CD8-positive, alpha-beta memory T cell (primary cell): ENCODE measurements at regions not wholly inside any gene's neighbourhood (a gene's known extent, or its start where the extent isn't known, plus 50 kb on each side); places are given as distances from the start of the nearest gene placed in this dataset.

Source experiments
- CTCF ChIA-PET: fragments of 350-600 bp; sonication (Branson Sonifier 250); formaldehyde crosslinking; loops from one replicate; lab custom pipeline; 2021; ENCODE audit warnings: antibody characterized with exemption; lab: Charles Lee
- POLR2A ChIA-PET: fragments of 350-600 bp; sonication (Branson Sonifier 250); formaldehyde crosslinking; loops from one replicate; lab custom pipeline; 2021; ENCODE audit warnings: antibody characterized with exemption; lab: Charles Lee
- DNase-seq, 5 donors: peaks; one replicate each; pipeline versions ENCODE4 v3.0.0 to v3.0.0-alpha.2; 2020 to 2022; ENCODE audit warnings: mixed read lengths in 1 of 5
- H3K27ac ChIP-seq: one replicate; pipeline ENCODE4 v1.7.0; 2013; ENCODE audit warnings: low read depth, mild to moderate bottlenecking, low read length, moderate library complexity
- H3K27me3 ChIP-seq: 2 replicates; pipeline ENCODE4 v1.7.0; 2013; ENCODE audit warnings: low read length, mild to moderate bottlenecking; ENCODE audit not compliant: insufficient read depth, poor library complexity, severe bottlenecking
- H3K36me3 ChIP-seq: 2 replicates; pipeline ENCODE4 v1.7.0; 2013; ENCODE audit warnings: mild to moderate bottlenecking, low read length, moderate library complexity; ENCODE audit not compliant: insufficient read depth
- H3K4me1 ChIP-seq: 2 replicates; pipeline ENCODE4 v1.7.0; 2013; ENCODE audit warnings: mild to moderate bottlenecking, low read length, moderate library complexity; ENCODE audit not compliant: insufficient read depth
- H3K4me3 ChIP-seq: 2 replicates; pipeline ENCODE4 v1.7.0; 2013; ENCODE audit warnings: mild to moderate bottlenecking, low read length
- H3K9me3 ChIP-seq: 2 replicates; pipeline ENCODE4 v1.7.0; 2013; ENCODE audit warnings: mild to moderate bottlenecking, low read length
- H3K27ac Mint-ChIP-seq, 8 donors: one replicate each; pipeline ENCODE4 v1.8.0; 2020 to 2021; ENCODE audit warnings: mixed read lengths in 8 of 8, mild to moderate bottlenecking in 6 of 8, inconsistent platforms in 3 of 8, moderate library complexity in 3 of 8
- H3K27me3 Mint-ChIP-seq, 2 donors: one replicate each; pipeline ENCODE4 v1.8.0; 2020 to 2021; ENCODE audit warnings: mixed read lengths in 2 of 2, mild to moderate bottlenecking in 1 of 2, moderate library complexity in 1 of 2
- H3K36me3 Mint-ChIP-seq, 3 donors: one replicate each; pipeline ENCODE4 v1.8.0; 2020 to 2021; ENCODE audit warnings: mixed read lengths in 3 of 3, inconsistent platforms in 1 of 3, mild to moderate bottlenecking in 1 of 3
- H3K4me1 Mint-ChIP-seq, 3 donors: one replicate each; pipeline ENCODE4 v1.8.0; 2020 to 2021; ENCODE audit warnings: mixed read lengths in 3 of 3, inconsistent platforms in 1 of 3, mild to moderate bottlenecking in 1 of 3
- H3K4me3 Mint-ChIP-seq, 7 donors: one replicate each; pipeline ENCODE4 v1.8.0; 2020 to 2021; ENCODE audit warnings: mixed read lengths in 7 of 7, mild to moderate bottlenecking in 6 of 7, moderate library complexity in 4 of 7, inconsistent platforms in 2 of 7
- H3K9me3 Mint-ChIP-seq, 5 donors: one replicate each; pipeline ENCODE4 v1.8.0; 2020 to 2022; ENCODE audit warnings: mixed read lengths in 5 of 5, mild to moderate bottlenecking in 3 of 5, moderate library complexity in 2 of 5, inconsistent platforms in 1 of 5

GRCh38 chr12:114186241-114187002 is 219.5 kb downstream of the TBX5 start:
- ChIA-PET CTCF (no interaction called here), POLR2A (no interaction called here)
- no peaks in the 10 kb centered on the region for H3K27me3 ChIP-seq
- no peaks in the 10 kb centered on the region for H3K36me3 Mint-ChIP-seq
- peaks cover 0 to 12% (median 7%) of the 10 kb centered on the region in 5 donors for H3K9me3 Mint-ChIP-seq
- H3K9me3 ChIP-seq, result no peaks in the 10 kb centered on the region
- no peaks in the 10 kb centered on the region for H3K36me3 ChIP-seq
- DNase-seq, result no peak
- H3K4me1 ChIP-seq, result no peaks in the 10 kb centered on the region
- H3K4me1 Mint-ChIP-seq, result no peaks in the 10 kb centered on the region
- no peak overlapping the region for H3K4me3 Mint-ChIP-seq
- no peak overlapping the region for H3K4me3 ChIP-seq
- no peak overlapping the region for H3K27ac Mint-ChIP-seq
- peaks cover 2 to 11% of the 10 kb centered on the region in 2 donors for H3K27me3 Mint-ChIP-seq
- no peak overlapping the region for H3K27ac ChIP-seq

GRCh38 chr12:114185036-114185435 is 218.9 kb upstream of the RBM19 start:
- ChIA-PET POLR2A (no interaction called here), CTCF (no interaction called here)
- Mint-ChIP-seq H3K27ac (no peak overlapping the region), H3K4me1 (no peaks in the 10 kb centered on the region), H3K36me3 (no peaks in the 10 kb centered on the region), H3K27me3 (peaks cover 2 to 11% of the 10 kb centered on the region in 2 donors), H3K9me3 (peaks cover 0 to 11% (median 7%) of the 10 kb centered on the region in 5 donors), H3K4me3 (no peak overlapping the region)
- Histone ChIP-seq H3K27me3 (no peaks in the 10 kb centered on the region), H3K4me3 (no peak overlapping the region), H3K9me3 (no peaks in the 10 kb centered on the region), H3K36me3 (no peaks in the 10 kb centered on the region), H3K4me1 (no peaks in the 10 kb centered on the region), H3K27ac (no peak overlapping the region)
- no peak for DNase-seq

- Mint-ChIP-seq H3K4me1 (no peaks in the 10 kb centered on the region), H3K27ac (no peak overlapping the region), H3K4me3 (no peak overlapping the region), H3K36me3 (no peaks in the 10 kb centered on the region), H3K9me3 (peaks cover 0 to 5% (median 0%) of the 10 kb centered on the region in 5 donors), H3K27me3 (peaks cover 0 to 5% of the 10 kb centered on the region in 2 donors)
- no peaks in the 10 kb centered on the region for H3K9me3 ChIP-seq
- DNase-seq, result no peak
- H3K36me3 ChIP-seq, result no peaks in the 10 kb centered on the region
- no peaks in the 10 kb centered on the region for H3K4me1 ChIP-seq
- H3K4me3 ChIP-seq, result no peak overlapping the region
- H3K27me3 ChIP-seq, result no peaks in the 10 kb centered on the region
- no peak overlapping the region for H3K27ac ChIP-seq
- ChIA-PET CTCF (no interaction called here), POLR2A (no interaction called here)
Measured at GRCh38 chr12:114174326-114174725, 208.2 kb upstream of the RBM19 start.

GRCh38 chr12:114172135-114172534 is 206.0 kb upstream of the RBM19 start:
- CTCF ChIA-PET, result no interaction called here
- peaks cover 0 to 3% of the 10 kb centered on the region in 2 donors for H3K27me3 Mint-ChIP-seq
- Histone ChIP-seq H3K27me3 (no peaks in the 10 kb centered on the region), H3K36me3 (no peaks in the 10 kb centered on the region), H3K4me1 (no peaks in the 10 kb centered on the region), H3K4me3 (no peak overlapping the region), H3K27ac (no peak overlapping the region), H3K9me3 (no peaks in the 10 kb centered on the region)
- H3K9me3 Mint-ChIP-seq, result peaks cover 0 to 5% (median 0%) of the 10 kb centered on the region in 5 donors
- no peaks in the 10 kb centered on the region for H3K36me3 Mint-ChIP-seq
- no peaks in the 10 kb centered on the region for H3K4me1 Mint-ChIP-seq
- no peak overlapping the region for H3K27ac Mint-ChIP-seq
- DNase-seq, result no peak
- no peak overlapping the region for H3K4me3 Mint-ChIP-seq
- POLR2A ChIA-PET, result no interaction called here

GRCh38 chr12:114168061-114168460 is 201.9 kb upstream of the RBM19 start:
- ChIA-PET CTCF (no interaction called here), POLR2A (no interaction called here)
- DNase-seq, result no peak
- Histone ChIP-seq H3K4me1 (no peaks in the 10 kb centered on the region), H3K36me3 (no peaks in the 10 kb centered on the region), H3K9me3 (no peaks in the 10 kb centered on the region), H3K4me3 (no peak overlapping the region), H3K27me3 (no peaks in the 10 kb centered on the region), H3K27ac (no peak overlapping the region)
- Mint-ChIP-seq H3K27me3 (peaks cover 0 to 5% of the 10 kb centered on the region in 2 donors), H3K27ac (no peak overlapping the region), H3K4me1 (no peaks in the 10 kb centered on the region), H3K36me3 (no peaks in the 10 kb centered on the region), H3K4me3 (no peak overlapping the region), H3K9me3 (peaks cover 0 to 3% (median 0%) of the 10 kb centered on the region in 5 donors)

GRCh38 chr12:114167431-114167830 is 201.3 kb upstream of the RBM19 start:
- Histone ChIP-seq H3K36me3 (no peaks in the 10 kb centered on the region), H3K27ac (no peak overlapping the region), H3K9me3 (no peaks in the 10 kb centered on the region), H3K27me3 (no peaks in the 10 kb centered on the region), H3K4me1 (no peaks in the 10 kb centered on the region), H3K4me3 (no peak overlapping the region)
- DNase-seq, result no peak
- CTCF ChIA-PET, result no interaction called here
- Mint-ChIP-seq H3K27me3 (peaks cover 0 to 5% of the 10 kb centered on the region in 2 donors), H3K36me3 (no peaks in the 10 kb centered on the region), H3K4me3 (no peak overlapping the region), H3K27ac (no peak overlapping the region), H3K4me1 (no peaks in the 10 kb centered on the region), H3K9me3 (peaks cover 0 to 3% (median 0%) of the 10 kb centered on the region in 5 donors)
- POLR2A ChIA-PET, result no interaction called here

- H3K4me1 ChIP-seq, result no peaks in the 10 kb centered on the region
- Mint-ChIP-seq H3K36me3 (no peaks in the 10 kb centered on the region), H3K27ac (no peak overlapping the region), H3K27me3 (peaks cover 0 to 4% of the 10 kb centered on the region in 2 donors), H3K4me1 (no peaks in the 10 kb centered on the region), H3K9me3 (peaks cover 0 to 1% (median 0%) of the 10 kb centered on the region in 5 donors), H3K4me3 (no peak overlapping the region)
- no peak overlapping the region for H3K4me3 ChIP-seq
- H3K27ac ChIP-seq, result no peak overlapping the region
- ChIA-PET POLR2A (no interaction called here), CTCF (no interaction called here)
- H3K9me3 ChIP-seq, result no peaks in the 10 kb centered on the region
- DNase-seq, result no peak
- no peaks in the 10 kb centered on the region for H3K36me3 ChIP-seq
- H3K27me3 ChIP-seq, result no peaks in the 10 kb centered on the region
Measured at GRCh38 chr12:114166362-114166761, 200.2 kb upstream of the RBM19 start.

- Mint-ChIP-seq H3K36me3 (no peaks in the 10 kb centered on the region), H3K4me3 (no peak overlapping the region), H3K4me1 (no peaks in the 10 kb centered on the region), H3K27me3 (peaks cover 0 to 4% of the 10 kb centered on the region in 2 donors), H3K27ac (no peak overlapping the region), H3K9me3 (peaks cover 0 to 1% (median 0%) of the 10 kb centered on the region in 5 donors)
- POLR2A ChIA-PET, result no interaction called here
- Histone ChIP-seq H3K27me3 (no peaks in the 10 kb centered on the region), H3K4me1 (no peaks in the 10 kb centered on the region), H3K9me3 (no peaks in the 10 kb centered on the region), H3K27ac (no peak overlapping the region), H3K36me3 (no peaks in the 10 kb centered on the region), H3K4me3 (no peak overlapping the region)
- CTCF ChIA-PET, result no interaction called here
- DNase-seq, result no peak
Measured at GRCh38 chr12:114165921-114166320, 199.8 kb upstream of the RBM19 start.
